HG02884 (cell line): ENCODE measurements at regions not wholly inside any gene's neighbourhood (a gene's known extent, or its start where the extent isn't known, plus 50 kb on each side); places are given as distances from the start of the nearest gene placed in this dataset.

ENCODE experiments used
- ATAC-seq: cut with Tn5 transposase; IDR thresholded peaks from one replicate; pipeline ENCODE4 v1.9.1; 2021; ENCODE audit warnings: mild to moderate bottlenecking, moderate library complexity; ENCODE audit not compliant: unreplicated experiment

DNA sequence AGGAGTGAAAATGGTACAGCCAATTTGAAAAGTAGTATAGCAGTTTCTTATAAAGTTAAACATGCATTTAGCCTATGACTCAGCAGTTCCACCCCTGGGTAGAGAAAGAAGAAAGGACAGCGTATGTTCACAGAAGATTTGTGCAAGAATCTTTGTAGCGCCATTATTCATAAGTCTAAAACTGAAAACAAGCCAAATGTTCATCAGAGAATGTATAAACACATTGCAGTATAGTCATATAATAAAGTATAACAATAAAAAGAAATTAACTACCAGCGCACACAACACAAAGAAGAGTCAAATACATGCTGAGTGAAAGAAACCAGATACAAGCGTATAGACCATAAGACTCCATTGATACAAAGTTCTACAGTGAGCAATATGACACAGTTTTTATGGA is 294.0 kb downstream of the SAMD5 start:
- no peak for ATAC-seq

DNA sequence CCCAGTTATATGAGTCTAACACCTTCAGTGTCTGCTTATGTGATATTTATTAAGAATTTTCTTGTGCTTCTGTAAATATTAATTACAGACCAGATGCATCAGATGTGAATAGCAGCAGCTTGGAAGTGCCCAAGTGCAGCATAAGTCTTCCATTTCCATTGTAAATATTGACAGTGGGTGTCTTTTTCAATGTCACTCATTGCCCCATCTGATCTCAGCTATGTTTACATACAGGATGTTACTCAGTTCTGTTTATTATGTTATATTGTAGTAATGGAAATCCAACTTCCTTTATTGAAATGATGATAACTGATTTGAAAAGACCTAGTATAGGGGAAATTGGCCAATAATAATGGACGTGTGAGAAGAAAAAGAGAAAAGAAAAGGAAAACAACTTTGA is 296.7 kb downstream of the SAMD5 start:
- no peak for ATAC-seq

- no peak for ATAC-seq
Measured at GRCh38 chr6:147806697-147807096, 298.2 kb downstream of the SAMD5 start.

GRCh38 chr6:147808640-147809039 is 300.1 kb downstream of the SAMD5 start:
- ATAC-seq = no peak

DNA sequence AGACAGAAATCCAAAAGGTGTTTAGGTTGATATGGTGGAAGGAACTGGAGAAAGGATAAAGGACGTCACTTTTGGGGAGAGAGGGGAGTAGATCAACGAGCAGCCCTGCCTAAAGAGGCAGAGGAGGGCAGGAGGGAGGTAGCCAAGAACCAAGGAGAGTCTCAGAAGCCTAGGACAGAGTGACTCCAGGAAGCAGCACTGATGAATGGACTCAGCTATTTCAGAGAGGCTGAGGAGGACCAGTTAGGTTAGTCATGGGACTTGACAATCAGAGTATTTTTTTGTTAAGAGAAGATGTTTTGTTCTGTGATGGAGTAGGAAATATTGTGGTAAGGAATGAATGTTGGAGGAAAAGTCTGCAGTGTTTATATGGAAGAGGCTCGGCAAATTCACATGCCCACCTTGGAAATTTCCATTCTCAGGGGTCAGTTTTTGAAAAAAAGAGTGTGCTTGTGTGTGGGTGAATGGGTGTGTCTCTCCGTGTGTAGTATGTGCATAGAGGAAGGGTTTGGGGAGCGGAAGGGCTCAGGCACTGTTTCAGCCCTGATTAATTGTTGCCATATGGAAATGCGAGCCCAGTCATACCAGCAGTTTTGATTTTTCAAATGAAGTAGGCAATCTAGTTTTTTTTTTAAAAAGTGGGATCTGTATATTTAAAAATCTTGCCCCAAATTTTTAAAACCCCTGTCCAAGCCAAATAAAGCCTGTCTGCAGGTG is 303.6 kb downstream of the SAMD5 start:
- no peak for ATAC-seq

DNA sequence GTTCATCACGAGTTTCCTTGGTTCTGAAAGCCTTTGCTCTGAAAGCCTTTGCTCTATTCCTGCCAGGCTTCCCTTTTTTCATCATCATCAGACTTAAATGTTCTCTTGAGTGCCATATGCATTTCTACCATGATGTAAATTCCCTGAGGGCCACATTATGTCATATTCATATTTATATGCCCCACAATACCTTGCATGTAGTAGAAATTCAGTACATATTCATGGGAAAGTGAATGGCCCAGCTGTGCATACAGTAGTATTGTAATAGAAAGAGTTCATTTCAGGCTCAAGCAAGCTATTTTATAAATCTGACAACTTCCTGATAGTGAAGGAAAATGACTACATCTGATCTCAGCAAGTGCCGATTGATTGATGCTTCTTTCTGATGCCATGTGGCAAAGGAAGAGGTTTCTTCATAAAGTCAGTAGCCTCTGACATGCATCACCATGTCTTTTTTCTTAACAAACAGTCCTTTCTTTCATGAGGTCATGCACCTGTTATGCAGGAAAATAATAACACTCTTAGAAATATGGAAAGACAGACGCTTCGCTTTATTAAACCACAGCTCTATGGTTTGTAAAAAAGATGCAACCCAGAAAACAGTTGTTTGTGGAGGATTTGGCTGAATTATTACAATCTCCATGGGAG is 308.7 kb downstream of the SAMD5 start:
- no peak for ATAC-seq

DNA sequence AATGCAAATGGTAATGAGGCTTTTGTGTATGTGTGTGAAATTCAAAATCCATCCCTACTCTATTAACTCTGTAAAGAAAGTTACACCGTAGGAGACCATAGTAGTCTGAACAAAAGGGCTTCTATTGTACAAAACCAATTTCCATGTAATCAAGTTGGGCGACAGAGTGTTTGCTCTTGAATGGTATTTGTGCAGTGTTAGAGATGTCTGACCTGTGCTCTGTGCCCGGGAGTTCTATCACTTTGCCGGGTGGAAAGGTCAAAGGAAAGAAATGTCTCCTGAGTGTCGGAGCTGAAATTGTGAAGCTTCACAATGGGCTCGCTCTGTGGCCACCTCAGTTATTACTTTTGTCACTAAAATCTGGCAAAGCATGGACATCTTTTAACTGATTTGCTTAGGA is 312.0 kb downstream of the SAMD5 start:
- no peak for ATAC-seq

DNA sequence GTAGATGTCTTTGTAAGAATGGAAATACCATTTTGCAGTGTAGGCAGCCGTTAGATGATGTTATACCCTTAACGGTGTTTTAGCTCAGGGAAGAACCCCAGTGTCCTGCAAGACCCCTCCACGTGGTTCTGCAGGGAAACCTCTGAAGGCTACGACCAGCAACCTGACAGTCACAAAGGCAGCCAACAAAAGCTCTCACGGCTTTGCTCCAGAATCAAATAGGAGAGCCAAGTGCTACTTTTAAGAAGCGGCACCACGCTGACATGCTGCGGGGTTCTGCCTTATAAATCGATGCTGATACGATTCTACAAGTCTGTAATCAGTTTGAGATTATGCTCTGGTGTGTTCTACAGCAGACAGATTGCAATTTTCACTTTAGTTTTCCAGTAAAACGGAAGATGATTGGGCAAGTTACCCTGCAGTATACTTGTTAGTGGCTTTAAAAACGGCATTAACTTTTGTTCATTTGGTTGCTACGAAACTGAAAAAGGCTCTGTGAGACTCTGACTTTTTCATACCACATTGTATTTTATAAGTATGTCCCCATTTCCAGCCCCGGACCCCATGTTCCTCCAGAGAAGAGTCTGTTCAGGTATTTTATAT is 312.9 kb downstream of the SAMD5 start:
- no peak for ATAC-seq

DNA sequence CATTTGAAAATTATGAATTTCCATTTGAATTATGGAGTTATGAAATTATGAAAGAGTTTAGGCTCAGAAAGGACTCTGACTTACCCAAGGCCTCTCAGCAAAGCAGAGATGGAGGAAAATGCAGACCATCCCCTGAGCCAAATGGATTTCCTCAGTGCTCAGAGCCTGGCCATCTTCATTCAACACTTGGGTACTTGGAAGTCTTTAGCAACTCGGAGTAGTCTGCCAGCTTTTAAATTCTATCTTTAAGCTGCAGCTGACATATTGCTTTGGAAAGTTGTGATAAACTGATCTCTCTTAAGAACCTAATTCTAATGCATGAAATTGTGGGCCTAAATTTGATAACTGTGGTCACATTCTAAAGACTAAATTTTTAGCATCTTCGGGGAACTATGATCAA is 315.4 kb downstream of the SAMD5 start:
- no peak for ATAC-seq

DNA sequence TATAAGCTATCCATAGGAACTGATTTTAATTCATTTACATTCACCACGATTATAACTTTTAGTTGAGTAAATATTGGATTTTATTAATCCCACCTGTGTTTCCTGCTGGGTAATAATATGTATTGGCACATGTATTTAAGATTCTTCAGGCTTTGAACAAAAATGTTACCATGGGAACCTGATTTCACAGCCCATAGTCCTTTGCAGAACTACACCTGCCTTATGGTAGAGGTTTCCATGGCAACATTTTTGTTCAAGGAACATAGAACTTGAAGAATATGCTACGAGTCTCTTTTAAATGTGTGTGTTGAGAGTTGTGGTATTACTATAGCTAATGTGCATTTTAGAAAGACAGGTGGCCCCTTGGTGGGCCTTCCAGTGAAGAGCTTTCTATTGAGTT is 317.4 kb downstream of the SAMD5 start:
- no peak for ATAC-seq

- ATAC-seq = no peak
Measured at GRCh38 chr6:147826698-147827097, 318.2 kb downstream of the SAMD5 start.

DNA sequence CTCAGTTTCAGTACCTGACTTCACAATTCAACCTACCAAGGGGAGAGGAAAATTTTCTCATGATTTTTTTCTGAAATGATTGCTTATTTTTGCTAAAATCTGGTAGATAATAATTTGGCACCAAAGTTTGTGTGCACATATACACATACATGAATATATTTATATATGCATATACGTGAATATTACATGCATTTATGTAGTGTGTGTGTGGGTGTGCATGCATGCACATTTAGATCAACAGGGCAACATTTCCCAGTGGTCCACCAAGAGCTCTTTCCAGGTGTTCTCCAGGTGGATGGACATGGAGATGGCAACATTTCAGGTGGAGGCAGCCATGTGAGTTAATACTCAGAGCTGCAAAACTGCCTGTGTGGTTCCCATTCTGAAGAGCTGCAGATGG is 320.9 kb downstream of the SAMD5 start:
- ATAC-seq = no peak

DNA sequence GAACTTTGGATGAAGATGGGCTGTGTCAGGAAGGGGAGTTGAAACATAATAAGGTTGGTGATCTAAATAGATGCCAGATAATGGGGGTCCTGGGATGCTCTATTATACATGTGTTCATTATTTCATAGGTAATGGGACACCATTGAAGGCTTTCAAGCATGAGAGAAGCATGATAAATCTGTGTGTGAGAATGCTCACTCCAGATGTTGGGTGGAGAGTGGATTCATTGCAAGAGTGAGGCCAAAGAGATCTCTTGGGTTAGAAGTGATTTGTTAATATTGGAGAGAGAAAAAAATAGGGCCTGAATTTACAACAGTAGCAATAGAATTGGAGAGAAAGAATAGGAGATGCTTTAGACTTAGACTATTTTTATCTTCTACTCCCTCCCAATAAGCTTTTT is 321.3 kb downstream of the SAMD5 start:
- ATAC-seq = no peak

- ATAC-seq = no peak
Measured at GRCh38 chr6:147831356-147831755, 322.9 kb downstream of the SAMD5 start.

GRCh38 chr6:147833607-147834006 is 325.1 kb downstream of the SAMD5 start:
- no peak for ATAC-seq

- no peak for ATAC-seq
Measured at GRCh38 chr6:147834084-147834776, 325.7 kb downstream of the SAMD5 start.

- ATAC-seq = no peak
Measured at GRCh38 chr6:147837540-147837939, 329.1 kb downstream of the SAMD5 start.

- no peak for ATAC-seq
Measured at GRCh38 chr6:147839708-147840610, 331.5 kb downstream of the SAMD5 start.

GRCh38 chr6:147841547-147842148 is 333.2 kb downstream of the SAMD5 start:
- no peak for ATAC-seq
